ACC112 (cell line): ENCODE measurements at regions not wholly inside any gene's neighbourhood (a gene's known extent, or its start where the extent isn't known, plus 50 kb on each side); places are given as distances from the start of the nearest gene placed in this dataset.

ENCODE experiments used
- H2AFZ ChIP-seq: fragments of 200-600 bp; sonication (generic); one replicate; pipeline ENCODE4 v1.6.0; 2017; ENCODE audit warnings: antibody characterized with exemption, low read length; ENCODE audit not compliant: unreplicated experiment
- H3K27ac ChIP-seq: fragments of 200-600 bp; sonication (generic); 2 replicates; pipeline ENCODE4 v1.5.1; 2014; ENCODE audit warnings: low read depth, mild to moderate bottlenecking, antibody characterized with exemption, low read length, moderate library complexity
- H3K27me3 ChIP-seq: fragments of 200-600 bp; sonication (generic); 2 replicates; pipeline ENCODE4 v1.6.1; 2014; ENCODE audit warnings: mild to moderate bottlenecking, antibody characterized with exemption, low read length, moderate library complexity, mixed read lengths; ENCODE audit not compliant: insufficient read depth
- H3K36me3 ChIP-seq: fragments of 200-600 bp; sonication (generic); 2 replicates; pipeline ENCODE4 v1.6.1; 2016; ENCODE audit warnings: mild to moderate bottlenecking, antibody characterized with exemption, low read length, moderate library complexity, mixed read lengths; ENCODE audit not compliant: insufficient read depth
- H3K4me1 ChIP-seq: fragments of 200-600 bp; sonication (generic); one replicate; pipeline ENCODE4 v1.6.1; 2016; ENCODE audit warnings: low read length, mixed read lengths; ENCODE audit not compliant: insufficient read depth, unreplicated experiment, control insufficient read depth
- H3K4me3 ChIP-seq: fragments of 200-600 bp; sonication (generic); 2 replicates; pipeline ENCODE4 v1.5.1; 2014; ENCODE audit warnings: mild to moderate bottlenecking, low read depth, low read length
- H3K79me2 ChIP-seq: fragments of 200-600 bp; sonication (generic); one replicate; pipeline ENCODE4 v1.6.0; 2016; ENCODE audit warnings: low read length; ENCODE audit not compliant: control insufficient read depth, unreplicated experiment, insufficient read depth

DNA sequence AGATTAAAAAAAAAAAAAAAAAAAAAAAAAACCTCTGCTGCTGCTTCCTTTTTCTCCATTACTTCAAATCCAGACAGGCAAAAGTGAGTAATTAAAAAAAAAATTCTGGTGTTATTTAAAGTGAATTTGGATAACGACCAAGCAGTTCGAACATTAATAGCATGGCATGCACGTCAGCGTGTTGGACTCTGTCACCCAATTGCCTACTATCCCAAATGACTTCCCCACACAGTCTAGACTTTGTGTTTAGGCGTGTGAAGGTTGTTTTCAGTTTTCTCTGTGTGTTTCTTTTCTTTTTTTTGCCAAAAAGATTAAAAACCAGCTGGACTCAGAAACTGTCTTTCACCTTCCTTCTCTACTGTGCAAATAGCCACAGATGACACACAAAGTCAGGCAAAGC, 321.4 kb downstream of the MSX2 start:
- H3K4me3 ChIP-seq, result no peak overlapping the region
- H2AFZ ChIP-seq, result no peak overlapping the region
- no peaks in the 10 kb centered on the region for H3K79me2 ChIP-seq
- no peak overlapping the region for H3K27ac ChIP-seq
- no peaks in the 10 kb centered on the region for H3K36me3 ChIP-seq
- H3K4me1 ChIP-seq, result no peaks in the 10 kb centered on the region
- no peaks in the 10 kb centered on the region for H3K27me3 ChIP-seq

DNA sequence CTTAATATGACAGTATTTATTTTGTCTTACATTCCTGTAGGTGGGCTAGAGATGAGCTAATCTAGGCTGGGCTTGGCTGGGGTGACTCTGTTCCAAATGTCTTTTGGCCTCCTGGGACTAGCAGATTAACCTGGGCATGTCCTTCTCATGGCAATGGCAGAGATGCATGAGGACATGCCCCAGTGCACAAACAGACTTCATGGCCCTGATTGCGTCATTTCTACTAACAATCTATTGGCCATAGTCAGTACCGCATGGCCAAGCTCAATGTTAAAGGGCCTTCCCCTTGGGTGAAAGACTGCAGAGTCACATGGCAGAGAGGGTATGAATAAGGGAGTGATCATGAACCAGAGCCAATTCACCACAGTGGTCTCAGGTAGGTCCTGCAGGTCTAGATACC, 313.4 kb downstream of the MSX2 start:
- Histone ChIP-seq H3K27ac (no peak overlapping the region), H3K4me3 (no peak overlapping the region), H3K27me3 (no peaks in the 10 kb centered on the region), H2AFZ (no peak overlapping the region), H3K4me1 (no peaks in the 10 kb centered on the region), H3K36me3 (no peaks in the 10 kb centered on the region), H3K79me2 (no peaks in the 10 kb centered on the region)

DNA sequence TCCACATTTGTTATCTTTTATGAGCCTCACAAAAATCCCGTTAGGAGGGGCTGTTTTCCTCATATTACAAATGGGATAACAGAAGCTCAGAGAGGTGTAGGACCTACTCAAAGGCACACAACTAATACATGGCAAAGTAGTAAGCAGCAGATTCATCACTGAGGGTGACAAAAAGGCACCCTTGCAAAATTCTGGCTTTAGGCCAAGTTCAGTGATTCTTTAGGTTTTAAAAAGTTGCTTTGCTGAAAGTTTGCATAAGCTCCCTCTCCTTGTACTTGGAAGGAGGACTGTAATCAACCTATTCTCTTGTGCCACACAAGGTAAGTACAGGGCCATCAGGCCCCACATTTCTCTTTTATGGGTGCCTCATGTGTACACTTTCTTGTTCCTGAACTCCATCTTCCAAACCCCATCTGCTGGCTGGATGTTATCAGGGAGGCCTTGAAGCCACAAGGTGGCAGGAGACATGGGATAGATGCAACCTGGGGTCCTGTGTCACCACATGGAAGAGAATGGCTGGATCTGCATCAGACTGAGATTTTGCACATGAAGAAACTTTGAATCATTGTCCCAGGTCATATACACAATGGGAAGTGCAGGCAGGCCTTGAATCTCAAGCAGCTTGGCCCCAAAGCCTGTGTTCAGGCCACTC, 311.6 kb downstream of the MSX2 start:
- H2AFZ ChIP-seq, result no peak overlapping the region
- H3K4me1 ChIP-seq, result no peaks in the 10 kb centered on the region
- no peaks in the 10 kb centered on the region for H3K27me3 ChIP-seq
- no peaks in the 10 kb centered on the region for H3K79me2 ChIP-seq
- H3K27ac ChIP-seq, result no peak overlapping the region
- H3K4me3 ChIP-seq, result no peak overlapping the region
- H3K36me3 ChIP-seq, result no peaks in the 10 kb centered on the region

DNA sequence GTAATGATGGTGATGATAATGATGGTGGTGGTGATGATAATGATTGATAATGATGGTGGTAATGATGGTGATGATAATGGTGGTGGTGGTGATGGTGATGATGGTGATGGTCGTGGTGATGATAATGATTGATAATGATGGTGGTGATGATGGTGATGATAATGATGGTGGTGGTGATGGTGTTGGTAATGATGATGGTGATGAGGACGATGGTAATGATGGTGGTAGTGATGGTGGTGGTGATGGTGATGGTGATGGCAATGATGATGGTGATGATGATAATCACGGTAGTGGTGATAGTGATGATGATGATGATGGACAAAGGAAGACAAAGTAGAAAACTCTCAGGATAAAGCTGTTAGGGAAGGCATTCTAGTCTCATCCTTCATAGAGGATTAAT, 310.5 kb downstream of the MSX2 start:
- H3K4me3 ChIP-seq, result no peak overlapping the region
- no peaks in the 10 kb centered on the region for H3K4me1 ChIP-seq
- H3K27ac ChIP-seq, result no peak overlapping the region
- no peak overlapping the region for H2AFZ ChIP-seq
- H3K79me2 ChIP-seq, result no peaks in the 10 kb centered on the region
- H3K36me3 ChIP-seq, result no peaks in the 10 kb centered on the region
- no peaks in the 10 kb centered on the region for H3K27me3 ChIP-seq

DNA sequence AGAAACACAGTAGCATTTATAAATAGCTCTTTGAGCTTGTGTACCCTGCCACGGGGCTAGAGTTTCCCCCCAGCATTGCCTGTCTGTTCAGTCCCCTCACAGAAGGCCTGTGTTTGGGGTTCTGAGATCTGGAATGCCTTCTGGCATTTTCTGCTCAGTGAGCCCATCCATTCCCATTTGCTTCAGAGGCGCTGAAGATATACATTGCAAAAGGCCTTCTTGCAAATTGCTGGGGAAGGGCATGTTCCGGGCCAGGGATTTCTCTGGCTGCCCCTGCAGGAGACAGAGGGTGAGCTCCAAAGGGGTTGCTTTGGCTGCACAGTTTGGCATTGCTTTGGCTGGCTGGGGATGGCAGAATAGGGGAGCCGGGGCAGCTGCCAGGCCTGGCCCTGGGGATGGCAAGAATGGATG, 308.4 kb downstream of the MSX2 start:
- H3K4me1 ChIP-seq, result no peaks in the 10 kb centered on the region
- H3K36me3 ChIP-seq, result no peaks in the 10 kb centered on the region
- H3K4me3 ChIP-seq, result no peak overlapping the region
- no peaks in the 10 kb centered on the region for H3K79me2 ChIP-seq
- no peak overlapping the region for H2AFZ ChIP-seq
- H3K27me3 ChIP-seq, result no peaks in the 10 kb centered on the region
- no peak overlapping the region for H3K27ac ChIP-seq

DNA sequence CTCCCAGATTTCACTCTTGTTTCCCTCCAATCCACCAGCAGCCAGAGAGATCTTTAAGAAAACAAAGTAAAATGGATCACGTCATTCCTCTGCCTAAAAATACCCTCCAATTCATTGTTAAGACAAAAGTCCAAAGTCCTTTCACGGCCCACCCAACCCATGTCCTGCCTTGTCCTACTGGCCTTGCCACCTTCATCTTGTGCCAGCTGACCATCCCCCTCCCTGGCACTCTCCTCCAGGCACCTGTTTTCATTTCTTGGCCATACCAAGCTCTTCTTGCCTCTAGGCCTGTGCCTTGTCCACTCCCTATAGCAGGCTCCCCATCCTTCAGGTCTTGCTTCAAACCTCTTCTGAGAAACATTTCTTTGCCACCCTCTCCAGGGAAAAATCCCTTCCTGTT, 307.6 kb downstream of the MSX2 start:
- H3K79me2 ChIP-seq, result no peaks in the 10 kb centered on the region
- H3K27me3 ChIP-seq, result no peaks in the 10 kb centered on the region
- H3K4me3 ChIP-seq, result no peak overlapping the region
- H3K4me1 ChIP-seq, result no peaks in the 10 kb centered on the region
- no peak overlapping the region for H2AFZ ChIP-seq
- H3K36me3 ChIP-seq, result no peaks in the 10 kb centered on the region
- H3K27ac ChIP-seq, result no peak overlapping the region

DNA sequence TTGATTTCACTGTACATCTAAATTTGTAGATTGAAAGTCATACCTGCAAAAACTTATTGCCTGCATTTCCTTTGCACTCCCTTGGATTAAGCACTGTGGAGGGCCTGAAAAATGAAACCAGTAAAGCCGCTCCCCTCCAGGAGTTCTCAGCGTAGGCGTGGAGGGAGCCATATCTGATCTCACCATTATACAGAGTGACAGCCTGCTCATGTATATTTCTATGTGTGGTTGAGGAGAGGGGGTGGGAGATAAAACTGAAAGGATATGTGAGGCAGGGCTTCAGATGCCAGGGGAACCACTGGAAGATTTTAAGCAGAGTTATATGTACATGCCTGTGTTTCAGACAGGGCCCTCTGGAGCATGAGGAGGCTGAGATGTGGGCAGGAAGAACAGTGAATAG, 303.0 kb downstream of the MSX2 start:
- no peaks in the 10 kb centered on the region for H3K4me1 ChIP-seq
- no peaks in the 10 kb centered on the region for H3K36me3 ChIP-seq
- H3K27me3 ChIP-seq, result no peaks in the 10 kb centered on the region
- H2AFZ ChIP-seq, result no peak overlapping the region
- no peak overlapping the region for H3K27ac ChIP-seq
- H3K4me3 ChIP-seq, result no peak overlapping the region
- no peaks in the 10 kb centered on the region for H3K79me2 ChIP-seq

DNA sequence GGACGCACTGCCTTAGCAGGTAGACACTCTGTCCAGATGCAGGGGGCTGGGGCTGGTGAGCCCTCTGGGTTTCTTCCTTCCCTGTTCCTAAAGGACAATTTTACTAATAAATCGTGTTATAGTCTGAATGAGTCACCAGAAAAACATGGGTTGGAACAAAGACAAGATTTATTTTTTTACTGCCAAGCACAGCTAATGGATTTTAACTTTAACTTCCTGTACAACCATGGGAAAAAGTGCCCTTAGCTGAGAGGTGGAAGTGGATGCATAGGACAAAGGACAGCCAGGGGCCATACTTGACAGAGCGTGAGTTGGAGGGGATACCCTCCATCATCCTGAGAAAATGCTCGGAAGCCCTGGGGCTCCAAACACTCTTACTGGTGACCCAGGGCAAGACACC, 300.7 kb downstream of the MSX2 start:
- H3K36me3 ChIP-seq, result no peaks in the 10 kb centered on the region
- no peak overlapping the region for H3K4me3 ChIP-seq
- H3K27ac ChIP-seq, result no peak overlapping the region
- H3K27me3 ChIP-seq, result no peaks in the 10 kb centered on the region
- no peak overlapping the region for H2AFZ ChIP-seq
- no peaks in the 10 kb centered on the region for H3K79me2 ChIP-seq
- H3K4me1 ChIP-seq, result no peaks in the 10 kb centered on the region

DNA sequence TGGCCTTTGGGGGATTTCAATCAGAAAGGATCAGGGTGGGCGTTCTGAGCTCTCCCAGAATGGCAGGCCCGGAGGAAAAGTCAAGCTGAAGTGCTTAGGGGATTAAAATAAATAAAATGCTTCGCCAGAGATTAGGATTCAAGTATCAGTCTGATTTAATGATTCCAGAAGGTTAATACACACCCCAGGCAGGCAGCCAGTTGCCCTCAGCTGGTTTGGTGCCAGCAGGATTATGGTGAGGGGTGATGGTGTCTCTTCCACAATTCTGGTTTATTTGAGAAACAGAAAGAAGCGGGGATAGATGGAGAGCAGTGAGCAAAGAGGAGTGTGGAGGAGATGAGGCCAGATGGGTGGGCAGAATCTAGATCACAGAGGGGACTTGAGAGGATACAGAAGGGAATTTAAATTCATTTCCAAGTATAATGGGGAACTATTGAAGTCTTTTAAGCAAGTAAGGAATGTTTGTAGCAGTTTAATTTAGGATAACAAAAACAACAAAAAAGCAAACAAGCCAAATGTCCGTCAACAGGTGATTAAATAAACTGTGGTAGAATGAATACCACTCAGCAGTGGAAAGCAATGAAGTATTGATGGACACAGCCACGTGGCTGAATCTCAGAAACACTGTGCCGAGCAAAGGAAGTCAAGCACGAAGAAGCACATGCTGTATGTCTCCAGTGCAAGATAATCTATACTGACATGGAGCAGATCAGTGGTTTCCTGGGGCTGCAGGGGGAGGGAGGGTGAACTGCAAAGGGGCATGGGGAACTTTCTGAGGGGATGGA, 297.7 kb downstream of the MSX2 start:
- H2AFZ ChIP-seq, result no peak overlapping the region
- H3K27ac ChIP-seq, result no peak overlapping the region
- no peaks in the 10 kb centered on the region for H3K27me3 ChIP-seq
- no peaks in the 10 kb centered on the region for H3K36me3 ChIP-seq
- no peaks in the 10 kb centered on the region for H3K79me2 ChIP-seq
- no peak overlapping the region for H3K4me3 ChIP-seq
- H3K4me1 ChIP-seq, result no peaks in the 10 kb centered on the region

DNA sequence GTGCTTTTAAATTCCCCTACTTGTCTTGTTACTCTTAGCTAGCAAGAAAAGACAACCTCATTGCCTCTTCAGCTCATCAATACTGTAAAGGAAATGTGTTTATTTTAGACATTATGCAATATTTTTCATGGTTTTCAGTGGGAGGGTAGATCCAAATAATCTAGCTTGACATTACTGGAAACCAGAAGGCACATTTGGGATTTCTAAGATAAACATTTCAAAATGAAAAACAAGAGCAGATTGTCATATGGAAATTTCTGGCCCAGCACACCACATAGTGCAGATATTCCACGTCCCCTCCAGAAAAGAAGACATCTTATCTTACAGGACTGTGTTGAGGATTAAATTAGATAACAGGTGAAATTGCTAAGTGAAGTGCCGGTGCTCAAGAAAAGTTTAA, 296.9 kb downstream of the MSX2 start:
- no peaks in the 10 kb centered on the region for H3K36me3 ChIP-seq
- no peaks in the 10 kb centered on the region for H3K4me1 ChIP-seq
- H3K27me3 ChIP-seq, result no peaks in the 10 kb centered on the region
- H3K4me3 ChIP-seq, result no peak overlapping the region
- H3K27ac ChIP-seq, result no peak overlapping the region
- no peaks in the 10 kb centered on the region for H3K79me2 ChIP-seq
- no peak overlapping the region for H2AFZ ChIP-seq

DNA sequence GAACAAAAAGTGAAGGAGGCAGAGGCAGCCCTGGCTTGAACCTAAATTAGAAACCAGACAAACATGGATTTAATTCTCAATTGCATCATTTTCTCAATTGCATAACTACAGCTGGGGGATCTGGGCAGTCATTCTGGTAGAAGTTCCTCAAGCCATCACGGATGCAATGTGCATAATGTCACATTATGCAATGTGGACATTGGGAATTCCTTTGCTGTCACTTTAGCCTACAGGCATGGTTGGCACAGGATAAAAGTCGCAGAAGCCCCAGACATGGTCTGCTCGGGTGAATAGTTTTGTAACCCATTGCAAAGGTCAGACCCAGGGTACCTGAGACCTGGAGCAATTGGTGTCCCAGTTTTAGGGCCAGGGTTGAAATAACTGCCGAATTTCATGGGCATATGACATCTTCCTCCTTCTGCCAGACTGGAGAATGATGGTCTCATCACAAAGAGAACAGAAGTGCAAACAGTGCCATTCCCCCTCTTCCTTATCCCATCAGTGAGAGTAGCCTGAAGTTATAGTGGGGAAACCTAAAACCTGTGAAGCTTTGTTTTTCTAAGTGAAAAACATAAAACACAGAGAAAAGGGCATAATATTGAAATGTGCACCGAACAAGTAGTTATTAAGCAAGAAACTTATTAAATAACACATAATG, 290.8 kb downstream of the MSX2 start:
- H3K27me3 ChIP-seq, result no peaks in the 10 kb centered on the region
- no peak overlapping the region for H2AFZ ChIP-seq
- H3K4me1 ChIP-seq, result no peaks in the 10 kb centered on the region
- H3K4me3 ChIP-seq, result no peak overlapping the region
- H3K36me3 ChIP-seq, result no peaks in the 10 kb centered on the region
- H3K27ac ChIP-seq, result no peak overlapping the region
- H3K79me2 ChIP-seq, result no peaks in the 10 kb centered on the region
